ENCODE measurements at regions not wholly inside any gene's neighbourhood (a gene's known extent, or its start where the extent isn't known, plus 50 kb on each side); places are given as distances from the start of the nearest gene placed in this dataset.

DNA sequence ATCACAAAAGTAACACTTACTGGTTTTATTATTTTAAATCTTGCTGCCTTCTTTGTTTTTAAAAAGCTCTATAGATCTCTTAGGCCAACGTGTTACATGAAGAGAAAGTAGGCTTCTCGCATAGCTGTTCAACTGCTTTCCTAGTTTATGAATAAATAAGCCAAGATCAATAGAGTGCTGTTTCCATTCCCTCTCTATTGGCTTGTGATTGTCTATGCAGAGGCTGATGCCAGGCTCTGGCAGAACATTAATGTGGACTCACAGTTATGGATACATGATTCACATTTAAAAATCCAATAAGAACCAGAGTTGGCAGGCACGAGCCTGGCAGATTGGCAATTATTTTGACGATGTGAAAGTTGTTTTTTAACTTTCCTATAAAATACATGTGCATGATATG, 137.5 kb downstream of the GNAT3 start:
- ChIA-PET CTCF (no interaction called here), POLR2A (no interaction called here)
- Histone ChIP-seq H3K36me3 (ENCODE audit: control insufficient read depth, insufficient read depth, low read length) (no peaks in the 10 kb centered on the region), H3K27me3 (replicated peaks; ENCODE audit: control insufficient read depth, insufficient read depth, low read length) (no peaks in the 10 kb centered on the region), H3K4me1 (peaks cover 11% of the 10 kb centered on the region; the same call in 1 of the 2 replicates), H3K9me3 (no peaks in the 10 kb centered on the region), H3K4me3 (ENCODE audit: low read depth, low read length) (no peak overlapping the region)
- Mint-ChIP-seq H3K36me3 (ENCODE audit: insufficient read depth, unreplicated experiment) (no peaks in the 10 kb centered on the region), H3K4me3 (ENCODE audit: unreplicated experiment) (no peak overlapping the region), H3K27ac (ENCODE audit: unreplicated experiment) (no peak overlapping the region), H3K4me1 (ENCODE audit: low read depth, unreplicated experiment) (peaks cover 19% of the 10 kb centered on the region), H3K27me3 (ENCODE audit: insufficient read depth, unreplicated experiment) (no peaks in the 10 kb centered on the region), H3K9me3 (ENCODE audit: unreplicated experiment) (no peaks in the 10 kb centered on the region)
- intact Hi-C loops (cut with micrococcal nuclease; ENCODE audit: unreplicated experiment): no loop called here
- no TSS peak for BruUV-seq (replicated peaks)
- TF ChIP-seq, protein P1, sequence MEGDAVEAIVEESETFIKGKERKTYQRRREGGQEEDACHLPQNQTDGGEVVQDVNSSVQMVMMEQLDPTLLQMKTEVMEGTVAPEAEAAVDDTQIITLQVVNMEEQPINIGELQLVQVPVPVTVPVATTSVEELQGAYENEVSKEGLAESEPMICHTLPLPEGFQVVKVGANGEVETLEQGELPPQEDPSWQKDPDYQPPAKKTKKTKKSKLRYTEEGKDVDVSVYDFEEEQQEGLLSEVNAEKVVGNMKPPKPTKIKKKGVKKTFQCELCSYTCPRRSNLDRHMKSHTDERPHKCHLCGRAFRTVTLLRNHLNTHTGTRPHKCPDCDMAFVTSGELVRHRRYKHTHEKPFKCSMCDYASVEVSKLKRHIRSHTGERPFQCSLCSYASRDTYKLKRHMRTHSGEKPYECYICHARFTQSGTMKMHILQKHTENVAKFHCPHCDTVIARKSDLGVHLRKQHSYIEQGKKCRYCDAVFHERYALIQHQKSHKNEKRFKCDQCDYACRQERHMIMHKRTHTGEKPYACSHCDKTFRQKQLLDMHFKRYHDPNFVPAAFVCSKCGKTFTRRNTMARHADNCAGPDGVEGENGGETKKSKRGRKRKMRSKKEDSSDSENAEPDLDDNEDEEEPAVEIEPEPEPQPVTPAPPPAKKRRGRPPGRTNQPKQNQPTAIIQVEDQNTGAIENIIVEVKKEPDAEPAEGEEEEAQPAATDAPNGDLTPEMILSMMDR (IDR thresholded peaks at IDR 0.05; ENCODE audit: insufficient read depth in 1 of 2, low read depth in 1 of 2, low read length in 1 of 2, severe bottlenecking in 1 of 2, unreplicated experiment in 1 of 2): no peak
- DNase-seq: no peak

DNA sequence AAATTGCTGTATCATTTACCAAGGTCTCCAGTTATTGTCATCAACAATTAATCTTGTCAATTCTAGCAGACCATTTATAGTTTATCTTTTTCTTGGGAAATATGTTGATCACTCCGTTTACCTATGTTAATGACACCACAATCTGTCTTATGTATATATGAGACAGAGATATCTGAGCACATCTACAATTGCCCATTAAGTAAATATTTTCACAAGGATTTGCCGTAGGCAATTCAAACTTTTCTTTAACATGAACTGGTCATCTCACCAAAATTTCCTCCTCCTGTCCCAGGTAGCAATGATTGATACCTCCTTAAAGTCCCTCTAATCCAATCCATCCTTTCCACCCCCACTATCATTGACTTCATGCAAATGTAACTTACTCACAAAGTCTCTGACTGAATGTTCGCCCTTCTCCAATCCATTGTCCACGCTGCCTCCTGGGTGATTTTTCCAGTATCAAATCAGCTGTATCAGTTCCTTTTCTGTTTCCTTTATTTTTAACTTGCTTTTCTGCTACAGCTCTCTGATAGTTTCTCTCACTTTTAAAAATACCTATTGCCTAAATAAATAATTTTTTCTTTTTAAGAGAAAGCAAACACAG, 138.3 kb downstream of the GNAT3 start:
- no peak for DNase-seq
- no peaks in the 10 kb centered on the region for H3K27me3 ChIP-seq (replicated peaks; ENCODE audit: control insufficient read depth, insufficient read depth, low read length)
- ChIA-PET POLR2A (no interaction called here), CTCF (no interaction called here)
- Mint-ChIP-seq H3K27ac (ENCODE audit: unreplicated experiment) (no peak overlapping the region), H3K4me1 (ENCODE audit: low read depth, unreplicated experiment) (peaks cover 19% of the 10 kb centered on the region), H3K27me3 (ENCODE audit: insufficient read depth, unreplicated experiment) (no peaks in the 10 kb centered on the region), H3K36me3 (ENCODE audit: insufficient read depth, unreplicated experiment) (no peaks in the 10 kb centered on the region), H3K4me3 (ENCODE audit: unreplicated experiment) (no peak overlapping the region), H3K9me3 (ENCODE audit: unreplicated experiment) (no peaks in the 10 kb centered on the region)
- no peaks in the 10 kb centered on the region for H3K9me3 ChIP-seq
- no TSS peak for BruUV-seq (replicated peaks)
- peaks cover 11% of the 10 kb centered on the region; the same call in 1 of the 2 replicates for H3K4me1 ChIP-seq
- H3K4me3 ChIP-seq (ENCODE audit: low read depth, low read length): no peak overlapping the region
- no peaks in the 10 kb centered on the region for H3K36me3 ChIP-seq (ENCODE audit: control insufficient read depth, insufficient read depth, low read length)
- TF ChIP-seq, protein P1 (IDR thresholded peaks at IDR 0.05; ENCODE audit: insufficient read depth in 1 of 2, low read depth in 1 of 2, low read length in 1 of 2, severe bottlenecking in 1 of 2, unreplicated experiment in 1 of 2): no peak
- intact Hi-C loops (cut with micrococcal nuclease; ENCODE audit: unreplicated experiment): no loop called here

DNA sequence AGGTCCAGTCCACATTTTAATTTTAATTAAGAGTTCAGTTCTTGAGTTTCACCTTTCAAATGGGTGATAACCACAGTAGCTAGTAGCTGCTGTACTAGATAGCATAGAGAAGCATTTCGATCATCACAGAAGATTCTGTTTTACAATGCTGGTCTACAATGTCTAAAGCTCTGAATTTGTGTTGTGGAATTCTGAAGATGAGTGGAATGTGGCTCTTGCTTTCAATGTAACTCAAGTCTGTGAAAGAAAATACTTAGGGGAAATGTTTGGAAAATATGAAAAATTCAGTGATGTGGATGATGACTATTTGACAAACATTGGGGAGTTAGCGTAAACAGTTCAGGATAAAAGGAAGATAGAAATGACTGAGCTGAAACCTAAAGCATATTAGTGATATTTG, 139.4 kb downstream of the GNAT3 start:
- ChIA-PET CTCF (no interaction called here), POLR2A (no interaction called here)
- no peaks in the 10 kb centered on the region for H3K9me3 Mint-ChIP-seq (ENCODE audit: unreplicated experiment)
- H3K4me3 Mint-ChIP-seq (ENCODE audit: unreplicated experiment): no peak overlapping the region
- intact Hi-C loops (cut with micrococcal nuclease; ENCODE audit: unreplicated experiment): no loop called here
- DNase-seq: no peak
- Histone ChIP-seq H3K4me1 (peaks cover 11% of the 10 kb centered on the region; the same call in 1 of the 2 replicates), H3K36me3 (ENCODE audit: control insufficient read depth, insufficient read depth, low read length) (no peaks in the 10 kb centered on the region), H3K27me3 (replicated peaks; ENCODE audit: control insufficient read depth, insufficient read depth, low read length) (no peaks in the 10 kb centered on the region), H3K4me3 (ENCODE audit: low read depth, low read length) (no peak overlapping the region), H3K9me3 (no peaks in the 10 kb centered on the region)
- BruUV-seq (replicated peaks): no TSS peak
- H3K4me1 Mint-ChIP-seq (ENCODE audit: low read depth, unreplicated experiment): peaks cover 19% of the 10 kb centered on the region
- no peaks in the 10 kb centered on the region for H3K36me3 Mint-ChIP-seq (ENCODE audit: insufficient read depth, unreplicated experiment)
- no peaks in the 10 kb centered on the region for H3K27me3 Mint-ChIP-seq (ENCODE audit: insufficient read depth, unreplicated experiment)
- TF ChIP-seq, protein P1 (IDR thresholded peaks at IDR 0.05; ENCODE audit: insufficient read depth in 1 of 2, low read depth in 1 of 2, low read length in 1 of 2, severe bottlenecking in 1 of 2, unreplicated experiment in 1 of 2): no peak
- H3K27ac Mint-ChIP-seq (ENCODE audit: unreplicated experiment): no peak overlapping the region
